Activated T-helper 1 cell treated with Interleukin-2 at 50 U/mL for 16 hours (primary cell): ENCODE measurements at regions not wholly inside any gene's neighbourhood (a gene's known extent, or its start where the extent isn't known, plus 50 kb on each side); places are given as distances from the start of the nearest gene placed in this dataset.
A peak's percentile ranks its signal among the peaks of the same experiment; 100 is the strongest.

ENCODE experiments used
- DNase-seq: peaks from one replicate; pipeline ENCODE4 v3.0.0-alpha.2; 2020; ENCODE audit warnings: low read depth

GRCh38 chr3:43207628-43208085, 78.7 kb upstream of the SNRK start:
- DNase-seq, result no peak

DNA sequence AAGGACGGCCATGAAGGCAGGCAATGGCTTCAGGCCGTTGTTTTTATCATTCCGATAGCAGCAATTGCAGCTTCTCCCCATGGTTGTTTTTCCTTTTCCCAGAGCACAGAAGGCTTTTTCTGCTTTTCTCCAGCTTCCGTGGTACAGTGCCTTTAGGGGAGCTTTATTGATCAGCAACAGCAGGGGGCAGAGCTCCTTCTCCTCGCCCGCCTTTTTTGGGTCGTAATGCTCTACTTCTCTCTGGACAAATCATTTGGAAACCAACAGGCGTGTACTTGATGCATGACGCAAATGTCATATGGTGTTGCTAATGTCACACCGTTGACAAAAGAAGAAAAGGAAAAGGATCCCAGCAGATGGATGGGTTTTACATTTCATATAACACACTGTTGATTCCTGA, 79.7 kb upstream of the SNRK start:
- DNase-seq, result no peak

GRCh38 chr3:43206105-43206504, 80.2 kb upstream of the SNRK start:
- DNase-seq, result no peak

- DNase-seq, result no peak
These were observed 83.3 kb upstream of the SNRK start for GRCh38 chr3:43203022-43203421.

DNA sequence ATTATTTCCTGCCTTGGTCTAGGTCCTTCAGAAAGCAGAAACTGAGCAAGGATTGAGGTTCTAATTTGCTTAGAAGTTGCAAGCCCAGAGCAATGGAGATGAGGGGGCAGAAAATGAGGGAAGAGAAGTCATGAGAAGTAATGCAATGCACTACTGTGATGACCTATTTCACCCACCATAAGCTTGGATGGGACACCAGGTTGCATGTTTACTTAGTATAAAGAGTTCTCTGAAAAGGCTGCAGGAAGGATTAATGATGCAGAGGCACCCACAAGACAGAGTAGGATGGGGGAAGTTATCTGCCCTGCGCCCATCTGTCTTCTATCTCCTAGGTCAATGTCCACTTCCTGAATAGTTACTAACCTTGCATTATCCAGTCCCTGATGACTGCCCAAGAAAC, 84.8 kb upstream of the SNRK start:
- DNase-seq, result no peak

- DNase-seq, result no peak
These were observed 86.6 kb upstream of the SNRK start for GRCh38 chr3:43199645-43200306.

- no peak for DNase-seq
These were observed 87.3 kb upstream of the SNRK start for GRCh38 chr3:43198791-43199644.

DNA sequence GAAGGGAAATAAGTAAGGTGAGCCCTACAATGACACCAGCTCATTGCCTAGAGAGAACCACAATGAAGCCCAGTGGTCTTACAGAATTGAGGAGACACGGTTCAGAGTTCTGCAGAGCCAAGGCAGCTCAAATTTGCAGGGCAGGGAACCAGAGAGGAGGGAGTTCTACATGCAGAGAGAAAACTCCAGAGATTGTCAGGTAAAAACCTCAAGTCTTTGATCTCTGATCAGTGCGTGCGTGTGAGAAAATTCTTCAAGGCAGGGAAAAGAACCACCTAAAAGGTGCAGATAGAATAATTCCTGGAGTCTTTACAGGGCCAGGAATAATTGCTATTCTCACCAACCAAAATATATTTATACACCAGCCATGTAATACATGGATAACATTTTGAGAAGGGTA, 88.0 kb upstream of the SNRK start:
- DNase-seq, result no peak

DNA sequence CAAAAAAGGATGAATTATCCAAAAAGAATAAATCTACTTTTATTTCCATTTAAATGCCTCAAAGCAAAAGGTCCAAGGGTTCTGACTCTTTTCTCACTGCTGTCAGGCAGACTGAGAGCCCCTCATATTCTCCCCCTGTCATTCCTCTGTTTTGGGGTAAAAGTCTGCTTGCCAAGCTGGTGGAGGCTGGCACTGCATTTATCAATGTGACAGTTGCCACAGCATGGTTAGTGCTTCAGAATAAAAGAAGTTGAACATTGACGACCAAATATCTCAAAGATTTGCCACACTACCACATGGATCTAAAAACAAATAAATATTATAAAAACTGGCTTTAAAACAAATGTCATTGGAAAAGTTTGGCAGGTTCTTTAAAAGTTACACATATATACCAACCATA, 89.2 kb upstream of the SNRK start:
- no peak for DNase-seq

- no peak for DNase-seq
These were observed 89.6 kb upstream of the SNRK start for GRCh38 chr3:43196721-43197120.

- no peak for DNase-seq
These were observed 89.2 kb upstream of the POMGNT2 start for GRCh38 chr3:43195115-43195498.

DNA sequence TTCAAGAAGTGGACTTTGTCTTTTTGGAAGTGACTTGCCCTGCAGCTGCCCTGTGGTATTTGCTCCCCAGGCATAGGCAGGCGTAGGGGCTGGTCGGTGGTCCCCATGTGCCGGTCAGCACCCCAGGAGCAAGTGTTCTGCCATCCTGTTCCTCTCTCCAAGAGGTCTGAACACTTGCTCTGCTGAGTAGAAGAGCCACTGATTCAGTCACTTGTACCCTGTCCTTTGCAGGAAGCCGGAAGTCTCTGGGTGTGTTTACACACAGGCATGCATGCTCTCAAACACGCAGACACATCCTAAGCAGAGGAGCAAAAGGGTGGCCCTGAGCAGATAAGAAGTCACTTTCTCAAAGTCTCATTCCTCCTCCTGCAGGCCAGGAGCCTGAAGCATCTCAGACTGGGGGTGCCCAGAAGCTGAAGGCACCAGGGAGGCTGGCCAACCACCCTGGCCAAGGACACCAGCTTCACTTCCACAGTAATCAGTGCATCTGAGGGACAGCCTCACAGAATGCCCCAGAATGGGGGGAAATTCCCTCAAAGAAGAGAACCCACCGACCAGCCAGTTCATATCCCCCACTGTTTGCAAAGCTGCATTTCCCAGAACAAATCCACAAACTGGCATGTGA, 88.7 kb upstream of the POMGNT2 start:
- peak; percentile 31 for DNase-seq

DNA sequence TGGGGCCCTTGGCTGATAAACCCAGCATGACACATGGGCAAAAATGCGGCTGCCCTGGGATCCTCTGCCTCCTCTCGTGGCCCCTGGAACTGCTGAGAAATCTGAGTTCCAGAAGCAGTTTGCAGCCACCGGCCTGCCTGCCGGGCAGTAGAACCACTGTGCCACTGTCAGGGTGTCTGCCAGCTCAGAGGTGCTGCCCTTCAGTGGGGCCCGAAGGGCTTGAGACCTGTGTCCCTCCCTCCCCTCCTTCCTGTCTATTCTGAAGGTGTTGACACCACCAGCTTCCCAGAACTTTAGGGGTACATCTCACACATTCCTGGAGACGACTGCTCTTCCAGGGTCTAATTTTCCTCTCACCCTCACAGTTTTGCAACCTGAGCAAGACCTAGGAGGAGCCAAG, 88.2 kb upstream of the POMGNT2 start:
- DNase-seq, result no peak

DNA sequence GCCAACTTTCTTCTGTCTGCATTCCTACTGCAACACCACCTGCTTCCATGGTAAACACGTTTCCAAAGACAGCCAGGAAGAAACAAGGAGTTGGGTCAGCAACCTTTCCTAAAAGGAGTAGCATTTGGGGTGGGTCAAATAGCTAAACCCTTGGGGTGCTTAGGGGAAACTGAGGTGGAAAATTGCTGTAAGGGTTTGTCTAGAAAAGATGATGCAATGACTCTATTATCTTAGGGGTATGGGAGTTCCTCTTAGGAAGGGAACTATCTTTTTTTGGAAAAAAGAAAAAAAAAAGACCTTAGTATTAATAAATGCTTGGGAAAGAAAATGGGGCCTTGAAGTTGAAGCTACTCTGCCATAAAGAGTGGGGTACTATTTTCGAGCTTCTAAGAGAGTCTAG, 86.1 kb upstream of the POMGNT2 start:
- no peak for DNase-seq

- no peak for DNase-seq
These were observed 85.2 kb upstream of the POMGNT2 start for GRCh38 chr3:43191116-43191515.

DNA sequence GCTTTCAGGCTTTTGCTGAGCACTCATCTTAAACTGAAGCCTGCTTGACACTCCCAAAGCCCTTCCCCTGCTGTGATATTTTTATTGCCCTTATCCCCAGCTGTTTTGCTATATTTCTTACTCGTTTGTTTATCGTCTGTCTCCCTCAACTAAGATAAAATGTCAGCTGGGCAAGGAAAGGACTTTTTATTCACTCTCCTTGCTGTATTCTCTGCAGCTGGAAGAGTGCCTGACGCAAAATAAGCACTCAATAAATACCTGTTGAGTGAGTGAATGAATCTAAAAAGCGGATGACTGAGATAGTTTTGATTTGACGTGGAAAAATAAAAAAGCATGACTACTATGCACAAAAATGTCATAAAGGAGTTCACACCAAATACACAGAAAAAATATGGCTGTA, 84.8 kb upstream of the POMGNT2 start:
- DNase-seq, result no peak

- DNase-seq, result no peak
These were observed 82.1 kb upstream of the POMGNT2 start for GRCh38 chr3:43187836-43188479.

GRCh38 chr3:43185983-43186314, 80.1 kb upstream of the POMGNT2 start:
- DNase-seq, result no peak

GRCh38 chr3:43185274-43185982, 79.5 kb upstream of the POMGNT2 start:
- DNase-seq, result no peak

DNA sequence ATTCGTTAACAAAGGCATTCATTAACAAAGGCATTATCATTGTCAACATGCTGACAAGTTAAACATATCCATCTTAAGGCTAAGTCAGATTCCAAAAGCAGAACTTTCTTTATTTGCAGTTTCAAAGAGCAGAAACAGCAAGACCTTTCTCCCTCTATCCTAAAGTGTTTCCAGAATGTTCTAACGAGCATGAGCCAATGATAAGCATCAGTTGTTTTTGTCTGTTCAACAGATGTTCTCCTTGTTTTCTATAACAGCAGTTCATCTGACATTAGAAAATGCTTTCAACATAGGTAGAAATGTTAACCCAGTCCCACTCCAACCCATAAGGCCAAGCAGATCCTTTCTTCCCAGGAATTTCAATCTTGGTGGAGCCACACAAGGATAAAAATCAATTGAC, 77.6 kb upstream of the POMGNT2 start:
- DNase-seq, result no peak

GRCh38 chr3:43181202-43181821, 75.4 kb upstream of the POMGNT2 start:
- peak; percentile 41 for DNase-seq

DNA sequence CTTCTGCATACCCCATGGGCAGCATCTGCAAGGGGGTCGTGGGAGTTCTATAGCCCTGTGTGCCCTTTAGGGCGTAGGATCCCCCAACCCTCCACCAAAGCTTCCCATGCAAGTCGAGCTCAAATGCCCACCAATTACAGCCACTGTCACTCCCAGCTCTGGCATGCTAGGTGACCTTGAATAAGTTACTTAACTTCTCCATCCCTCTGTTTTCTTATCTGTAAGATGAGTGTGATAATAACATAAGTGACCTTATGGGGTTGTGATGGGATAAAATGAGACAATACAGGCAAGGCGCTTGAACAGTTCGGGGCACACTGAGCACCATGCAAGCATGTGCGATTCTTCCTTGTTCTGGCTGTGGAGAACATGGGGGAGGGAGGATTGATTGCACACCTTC, 74.8 kb upstream of the POMGNT2 start:
- DNase-seq, result no peak
